ENCODE measurements at regions not wholly inside any gene's neighbourhood (a gene's known extent, or its start where the extent isn't known, plus 50 kb on each side); places are given as distances from the start of the nearest gene placed in this dataset.

- no peak for TF ChIP-seq CTCF (IDR thresholded peaks at IDR 0.05)
- TF ChIP-seq POLR2AphosphoS5 (IDR thresholded peaks at IDR 0.05; ENCODE audit: low read depth, low read length) = no peak
These were observed 170.5 kb upstream of the SMIM23 start for GRCh38 chr5:171614971-171615653.

Measured in Panc1 (cell line).